ENCODE measurements at regions not wholly inside any gene's neighbourhood (a gene's known extent, or its start where the extent isn't known, plus 50 kb on each side); places are given as distances from the start of the nearest gene placed in this dataset.
"Not testable (repeated sequence)": the region's sequence is repeated elsewhere in the genome, so short reads cannot be mapped to it uniquely, and the experiment has no call there.

DNA sequence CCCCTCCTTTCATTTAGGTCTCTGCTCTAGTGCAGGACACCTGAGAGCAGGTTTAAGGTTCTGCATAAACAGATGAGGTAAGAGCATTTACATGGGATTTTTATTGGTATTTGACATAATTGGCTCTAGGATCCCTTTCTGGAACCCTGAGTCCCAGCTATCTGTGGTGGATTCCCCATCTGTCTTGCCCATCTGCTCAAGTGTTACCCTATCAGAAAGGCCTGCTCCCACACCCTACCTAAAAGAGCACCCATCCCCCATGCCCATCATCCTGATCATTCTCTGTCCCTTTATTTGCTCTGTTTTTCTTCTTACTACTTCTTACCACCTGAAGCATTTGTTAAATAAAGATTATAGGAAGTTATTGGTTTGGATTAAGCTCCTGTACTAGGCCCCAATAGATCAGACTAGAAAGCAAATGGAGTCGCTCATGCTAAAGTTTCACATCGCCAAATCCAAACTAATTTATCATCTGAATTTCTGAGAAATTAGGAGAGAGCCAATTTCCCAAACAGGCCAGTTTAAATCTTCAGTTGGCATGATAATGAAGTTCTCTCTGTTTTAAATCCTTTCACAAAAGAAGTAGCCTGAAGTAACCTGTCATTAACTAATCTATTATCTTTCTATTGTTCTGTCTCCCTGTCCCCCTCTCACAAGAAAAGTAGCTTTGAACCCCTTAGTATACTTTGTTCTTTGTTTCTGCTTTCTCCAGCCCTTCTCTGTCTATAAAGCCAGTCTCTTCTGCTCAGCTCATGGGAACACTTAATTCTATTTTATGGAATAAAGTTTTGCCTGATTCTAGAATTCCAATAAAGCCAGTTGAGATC lies 178.6 kb downstream of the ZNF674 start:
- no peak for DNase-seq (ENCODE audit: low read depth)

GRCh38 chrX:46354481-46354880 lies 190.7 kb downstream of the ZNF674 start:
- no peak for DNase-seq (ENCODE audit: low read depth)

DNA sequence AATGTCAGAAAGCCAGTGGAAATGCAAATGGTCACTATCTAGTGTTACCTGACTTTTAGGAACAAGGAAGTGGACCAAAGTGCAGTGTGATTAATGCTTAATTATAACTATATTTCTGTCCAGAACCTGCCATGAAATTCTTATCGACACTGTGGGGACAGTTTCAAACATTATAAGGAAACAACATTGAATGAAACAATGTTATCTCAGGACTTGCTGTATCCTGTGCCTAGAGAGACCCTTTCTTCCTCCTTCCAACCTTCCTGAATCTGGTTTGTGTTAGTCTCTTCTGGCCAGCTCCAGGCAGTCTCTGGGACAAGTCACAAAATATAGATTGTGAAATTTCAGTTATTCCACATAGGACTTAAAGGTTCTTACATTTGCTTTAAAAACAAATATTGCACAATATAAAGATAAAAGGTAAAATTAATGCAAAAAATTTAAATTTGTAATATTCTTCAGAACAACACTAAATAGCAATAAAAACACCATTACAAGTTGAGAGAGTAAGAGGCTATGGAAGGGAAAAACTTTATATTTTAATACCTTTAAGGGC lies 203.4 kb downstream of the ZNF674 start:
- DNase-seq (ENCODE audit: low read depth), result no peak

DNA sequence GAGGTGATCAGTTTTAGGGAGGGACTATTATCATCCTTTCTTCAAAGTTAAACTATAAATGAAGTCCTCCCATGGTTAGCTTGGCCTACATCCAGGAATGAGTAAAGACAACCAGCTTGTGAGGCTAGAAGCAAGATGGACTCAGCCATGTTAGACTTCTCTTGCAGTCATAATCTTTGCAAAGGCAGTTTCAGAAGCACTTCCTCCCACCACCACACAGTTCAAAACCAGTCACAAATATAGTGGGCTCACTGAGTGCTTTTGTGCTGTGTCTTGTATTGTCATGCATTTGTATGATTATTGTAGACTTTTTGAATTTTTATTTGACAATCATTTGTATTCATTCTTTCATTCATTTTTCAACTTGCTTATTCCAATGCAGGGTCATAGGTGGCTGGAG lies 204.5 kb downstream of the ZNF674 start:
- no peak for DNase-seq (ENCODE audit: low read depth)

DNA sequence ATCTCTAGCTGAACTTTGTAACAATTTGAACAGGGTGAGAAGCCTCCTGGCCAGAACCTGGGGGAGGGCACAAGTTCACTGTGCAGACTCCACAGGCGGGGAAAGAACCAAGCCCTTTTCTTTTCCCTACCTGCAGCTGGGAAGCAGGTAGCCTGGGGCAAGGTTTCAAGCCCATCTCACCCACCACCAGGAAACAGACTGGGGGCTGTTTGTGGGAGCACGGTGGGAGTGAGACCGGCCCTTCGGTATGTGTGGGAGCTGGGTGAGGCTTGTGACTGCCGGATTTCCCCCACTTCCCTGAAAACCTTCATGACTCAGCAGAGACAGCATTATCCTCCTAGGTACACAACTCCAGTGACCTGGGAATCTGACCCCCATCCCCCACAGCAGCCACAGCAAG lies 211.7 kb downstream of the ZNF674 start:
- DNase-seq (ENCODE audit: low read depth), result no peak

DNA sequence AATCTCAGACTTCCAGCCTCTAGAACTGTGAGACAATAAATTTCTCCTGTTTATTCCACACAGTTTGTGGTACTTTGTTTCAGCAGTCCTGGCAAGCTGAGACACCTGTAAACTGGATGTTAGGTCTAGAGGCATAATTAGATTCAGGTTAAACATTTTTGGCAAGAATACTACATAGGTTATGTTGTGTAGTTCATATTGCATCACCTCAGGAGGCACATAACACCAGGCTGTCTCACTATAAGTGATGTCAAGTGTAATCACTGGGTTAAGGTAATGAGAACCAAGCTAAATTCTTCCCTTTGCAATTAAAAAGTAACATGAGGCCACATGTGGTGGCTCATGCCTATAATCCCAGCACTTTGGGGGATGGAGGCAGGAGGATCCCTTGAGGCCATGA lies 214.2 kb downstream of the ZNF674 start:
- DNase-seq (ENCODE audit: low read depth), result no peak

DNA sequence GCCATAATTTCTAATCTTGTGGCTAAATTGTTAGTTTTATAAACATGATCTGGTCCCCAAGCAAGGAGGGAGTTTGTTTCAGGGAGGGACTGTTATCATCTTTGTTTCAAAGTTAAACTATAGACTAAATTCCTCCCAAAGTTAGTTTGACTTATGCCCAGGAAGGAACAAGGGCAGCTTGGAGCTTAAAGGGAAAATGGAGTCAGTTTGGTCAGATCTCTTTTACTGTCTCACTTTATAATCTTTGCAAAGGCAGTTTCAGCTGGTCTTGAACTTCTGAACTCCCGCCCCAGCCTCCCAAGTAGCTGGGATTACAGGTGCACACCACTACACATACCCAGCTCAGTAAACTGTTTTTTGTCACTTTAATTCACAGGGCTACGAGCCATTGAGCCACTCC lies 214.7 kb downstream of the ZNF674 start:
- no peak for DNase-seq (ENCODE audit: low read depth)

- DNase-seq (ENCODE audit: low read depth), result no peak
These were observed 217.1 kb downstream of the ZNF674 start for GRCh38 chrX:46328133-46328532.

DNA sequence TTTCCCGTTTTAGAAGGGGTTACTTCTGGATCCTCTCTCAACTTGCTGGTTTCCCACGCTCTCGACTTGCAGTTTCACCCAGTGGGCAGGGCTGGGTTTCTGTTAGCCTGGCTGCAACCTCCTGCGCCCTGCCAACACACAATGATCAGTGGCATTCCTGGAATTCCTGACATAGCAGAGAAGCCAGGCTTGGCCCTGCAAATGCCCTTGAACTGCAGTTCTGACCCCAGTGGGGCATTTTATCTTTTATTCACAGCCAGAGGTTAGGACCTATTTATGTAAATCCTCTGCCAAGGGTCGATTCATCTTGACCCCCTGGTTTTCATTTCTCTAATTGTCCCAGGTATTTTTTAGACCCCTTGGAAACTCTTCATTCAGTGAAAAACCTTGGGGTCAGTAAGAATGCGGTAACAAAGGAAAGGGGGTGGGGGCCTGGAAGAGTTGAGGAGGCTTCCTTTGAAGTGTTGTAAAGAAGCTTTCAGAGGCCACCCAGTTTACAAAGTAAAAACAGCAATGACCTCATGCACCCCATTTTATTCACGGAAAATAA lies 217.6 kb downstream of the ZNF674 start:
- no peak for DNase-seq (ENCODE audit: low read depth)

DNA sequence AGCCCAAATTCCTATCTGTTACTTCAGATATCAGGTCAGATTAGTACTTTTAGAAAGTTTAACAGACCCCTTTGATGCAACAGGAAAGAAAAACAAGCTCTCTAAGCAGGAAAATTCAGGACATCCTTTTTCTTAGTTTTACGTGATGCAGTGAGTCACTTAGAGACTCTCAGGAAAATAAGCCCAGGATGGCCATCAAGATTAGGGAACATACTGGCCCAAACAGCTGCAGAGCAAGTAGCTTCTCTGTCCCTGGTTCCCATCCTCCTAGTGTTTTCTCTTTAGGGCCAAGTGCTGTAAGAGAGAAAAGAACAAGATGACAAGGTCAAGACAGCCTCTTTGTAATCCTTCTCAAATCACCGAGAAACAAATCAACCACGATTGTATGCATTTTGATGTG lies 219.1 kb downstream of the ZNF674 start:
- DNase-seq (ENCODE audit: low read depth), result no peak

GRCh38 chrX:46325312-46325877 lies 219.8 kb downstream of the ZNF674 start:
- no peak for DNase-seq (ENCODE audit: low read depth)

- no peak for DNase-seq (ENCODE audit: low read depth)
These were observed 221.1 kb downstream of the ZNF674 start for GRCh38 chrX:46324166-46324565.

- not testable (repeated sequence) for DNase-seq (ENCODE audit: low read depth)
These were observed 222.3 kb downstream of the ZNF674 start for GRCh38 chrX:46322929-46323328.

GRCh38 chrX:46321676-46322075 lies 223.5 kb downstream of the ZNF674 start:
- DNase-seq (ENCODE audit: low read depth), result no peak

- DNase-seq (ENCODE audit: low read depth), result no peak
These were observed 225.5 kb downstream of the ZNF674 start for GRCh38 chrX:46319750-46320149.

DNA sequence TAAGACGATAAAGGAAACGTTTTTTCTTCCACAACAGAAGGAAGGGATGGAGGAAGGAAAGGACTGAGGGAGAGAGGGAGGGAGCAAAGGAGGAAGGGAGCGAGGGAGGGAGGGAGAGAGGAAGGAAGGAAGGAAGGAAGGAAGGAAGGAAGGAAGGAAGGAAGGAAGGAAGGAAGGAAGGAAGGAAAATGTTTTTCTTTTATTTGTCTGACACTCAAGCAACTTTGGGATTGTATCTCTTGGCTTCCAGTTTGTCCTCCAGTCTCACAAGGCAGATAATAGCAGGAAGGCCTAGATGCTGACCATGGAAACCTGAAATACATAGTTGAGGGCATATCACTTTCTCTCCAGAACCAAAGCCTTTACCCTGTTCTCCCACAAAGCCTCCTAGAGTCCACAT lies 226.7 kb downstream of the ZNF674 start:
- no peak for DNase-seq (ENCODE audit: low read depth)

- no peak for DNase-seq (ENCODE audit: low read depth)
These were observed 228.1 kb downstream of the ZNF674 start for GRCh38 chrX:46317163-46317562.

DNA sequence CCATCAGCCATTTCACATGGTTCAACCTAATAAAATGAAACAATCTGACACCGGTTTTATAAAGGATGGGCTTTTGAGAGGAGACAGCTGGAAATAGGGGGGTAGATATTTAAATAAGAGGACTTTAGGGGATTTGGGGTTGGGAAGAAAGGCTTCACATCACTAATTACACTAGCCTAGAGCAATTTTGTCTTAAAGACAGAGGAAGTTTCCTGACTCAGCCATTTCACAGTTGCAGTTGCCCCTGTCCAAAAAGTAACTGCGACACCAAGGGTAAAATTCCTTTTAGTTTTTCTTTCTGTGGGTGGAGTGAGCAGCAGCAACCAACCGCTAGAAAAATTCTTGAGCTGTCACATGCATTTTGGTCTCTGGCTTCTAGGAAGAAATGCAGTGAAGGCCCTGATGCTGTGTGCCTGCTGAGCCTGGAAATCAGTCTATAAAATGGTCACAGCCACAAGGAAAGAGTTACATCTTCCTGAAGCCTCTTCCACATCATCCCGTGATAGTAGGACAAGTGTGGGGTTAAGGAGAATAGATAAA lies 233.6 kb downstream of the ZNF674 start:
- no peak for DNase-seq (ENCODE audit: low read depth)

- DNase-seq (ENCODE audit: low read depth), result no peak
These were observed 234.3 kb downstream of the ZNF674 start for GRCh38 chrX:46310815-46311497.

DNA sequence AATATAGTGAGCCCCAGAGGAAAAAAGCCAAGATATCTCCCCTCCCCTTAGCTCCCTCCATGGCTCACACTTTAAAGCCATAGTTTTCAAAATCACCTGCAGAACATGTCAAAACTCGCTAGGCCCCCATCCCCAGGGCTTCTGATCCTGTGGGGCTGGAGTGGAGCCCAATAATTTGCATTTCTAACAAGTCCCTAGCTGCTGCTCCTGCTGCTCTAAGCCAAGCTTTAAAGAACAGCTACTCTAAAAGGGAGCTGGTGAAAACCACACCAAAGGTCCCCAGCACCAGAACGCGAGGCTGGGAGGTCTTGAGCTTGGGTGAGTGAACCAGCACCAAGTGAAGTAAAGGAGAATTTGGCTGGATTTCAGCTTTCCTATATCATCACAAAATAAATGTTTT lies 237.1 kb downstream of the ZNF674 start:
- no peak for DNase-seq (ENCODE audit: low read depth)

DNA sequence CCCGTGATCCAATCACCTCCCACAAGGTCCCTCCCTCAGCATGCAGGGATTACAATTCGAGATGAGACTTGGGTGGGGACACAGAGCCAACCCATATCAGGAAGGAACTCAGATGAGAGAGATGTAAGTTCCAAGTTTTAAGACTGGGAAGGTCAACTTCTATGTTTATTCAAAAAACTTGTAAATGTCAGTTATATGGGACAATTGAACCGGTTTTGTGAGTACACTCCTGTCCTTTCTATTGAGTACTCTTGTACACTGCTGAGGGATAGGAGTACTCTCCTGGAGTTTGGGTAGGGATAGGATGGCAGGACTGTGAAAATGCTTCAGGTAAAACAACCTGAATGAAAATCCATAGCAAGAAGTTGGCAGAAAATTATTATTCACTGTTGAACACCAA lies 239.1 kb downstream of the ZNF674 start:
- DNase-seq (ENCODE audit: low read depth), result no peak

- DNase-seq (ENCODE audit: low read depth), result no peak
These were observed 239.8 kb downstream of the ZNF674 start for GRCh38 chrX:46305431-46305830.

Measured in T follicular helper cell (primary cell).